ENCODE measurements at regions not wholly inside any gene's neighbourhood (a gene's known extent, or its start where the extent isn't known, plus 50 kb on each side); places are given as distances from the start of the nearest gene placed in this dataset.

- CTCF ChIA-PET: no interaction called here
These were observed 65.6 kb downstream of the SEC61B start for GRCh38 chr9:99287641-99288040.

GRCh38 chr9:99288830-99289229 is 66.7 kb downstream of the SEC61B start:
- ChIA-PET CTCF (no interaction called here), POLR2A (ENCODE audit: low non-redundant PET) (no interaction called here)
- intact Hi-C loops (cut with micrococcal nuclease; ENCODE audit: unreplicated experiment): no loop called here
- Histone ChIP-seq H3K27ac (ENCODE audit: low read depth, low read length, poor library complexity, severe bottlenecking) (no peak overlapping the region), H3K4me3 (ENCODE audit: low read depth, low read length, poor library complexity, severe bottlenecking) (no peak overlapping the region), H3K4me1 (ENCODE audit: insufficient read depth, low read length, poor library complexity, severe bottlenecking) (no peaks in the 10 kb centered on the region), H3K36me3 (ENCODE audit: insufficient read depth, low read length, poor library complexity, severe bottlenecking) (no peaks in the 10 kb centered on the region), H3K9me3 (ENCODE audit: low read depth, low read length, poor library complexity, severe bottlenecking) (no peaks in the 10 kb centered on the region), H3K27me3 (replicated peaks; ENCODE audit: insufficient read depth, low read depth, low read length, poor library complexity) (no peaks in the 10 kb centered on the region)
- TF ChIP-seq EZH2 (IDR thresholded peaks at IDR 0.05; ENCODE audit: borderline replicate concordance, low read depth, low read length, poor library complexity, severe bottlenecking): no peak
- TF ChIP-seq, protein P1, sequence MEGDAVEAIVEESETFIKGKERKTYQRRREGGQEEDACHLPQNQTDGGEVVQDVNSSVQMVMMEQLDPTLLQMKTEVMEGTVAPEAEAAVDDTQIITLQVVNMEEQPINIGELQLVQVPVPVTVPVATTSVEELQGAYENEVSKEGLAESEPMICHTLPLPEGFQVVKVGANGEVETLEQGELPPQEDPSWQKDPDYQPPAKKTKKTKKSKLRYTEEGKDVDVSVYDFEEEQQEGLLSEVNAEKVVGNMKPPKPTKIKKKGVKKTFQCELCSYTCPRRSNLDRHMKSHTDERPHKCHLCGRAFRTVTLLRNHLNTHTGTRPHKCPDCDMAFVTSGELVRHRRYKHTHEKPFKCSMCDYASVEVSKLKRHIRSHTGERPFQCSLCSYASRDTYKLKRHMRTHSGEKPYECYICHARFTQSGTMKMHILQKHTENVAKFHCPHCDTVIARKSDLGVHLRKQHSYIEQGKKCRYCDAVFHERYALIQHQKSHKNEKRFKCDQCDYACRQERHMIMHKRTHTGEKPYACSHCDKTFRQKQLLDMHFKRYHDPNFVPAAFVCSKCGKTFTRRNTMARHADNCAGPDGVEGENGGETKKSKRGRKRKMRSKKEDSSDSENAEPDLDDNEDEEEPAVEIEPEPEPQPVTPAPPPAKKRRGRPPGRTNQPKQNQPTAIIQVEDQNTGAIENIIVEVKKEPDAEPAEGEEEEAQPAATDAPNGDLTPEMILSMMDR (conservative IDR thresholded peaks at IDR 0.05; ENCODE audit: low read depth, low read length): no peak
- DNase-seq (ENCODE audit: low spot score): no peak
- no TSS peak for BruUV-seq (replicated peaks)

More at GRCh38 chr9:99287641-99288040, 65.6 kb downstream of the SEC61B start:
- no TSS peak for BruUV-seq (replicated peaks)
- DNase-seq (ENCODE audit: low spot score): no peak
- Histone ChIP-seq H3K4me3 (ENCODE audit: low read depth, low read length, poor library complexity, severe bottlenecking) (no peak overlapping the region), H3K9me3 (ENCODE audit: low read depth, low read length, poor library complexity, severe bottlenecking) (no peaks in the 10 kb centered on the region), H3K27me3 (replicated peaks; ENCODE audit: insufficient read depth, low read depth, low read length, poor library complexity) (no peaks in the 10 kb centered on the region), H3K4me1 (ENCODE audit: insufficient read depth, low read length, poor library complexity, severe bottlenecking) (no peaks in the 10 kb centered on the region), H3K27ac (ENCODE audit: low read depth, low read length, poor library complexity, severe bottlenecking) (no peak overlapping the region), H3K36me3 (ENCODE audit: insufficient read depth, low read length, poor library complexity, severe bottlenecking) (no peaks in the 10 kb centered on the region)
- POLR2A ChIA-PET (ENCODE audit: low non-redundant PET): no interaction called here
- TF ChIP-seq EZH2 (IDR thresholded peaks at IDR 0.05; ENCODE audit: borderline replicate concordance, low read depth, low read length, poor library complexity, severe bottlenecking): no peak
- TF ChIP-seq, protein P1 (conservative IDR thresholded peaks at IDR 0.05; ENCODE audit: low read depth, low read length): no peak
- intact Hi-C loops (cut with micrococcal nuclease; ENCODE audit: unreplicated experiment): no loop called here

DNA sequence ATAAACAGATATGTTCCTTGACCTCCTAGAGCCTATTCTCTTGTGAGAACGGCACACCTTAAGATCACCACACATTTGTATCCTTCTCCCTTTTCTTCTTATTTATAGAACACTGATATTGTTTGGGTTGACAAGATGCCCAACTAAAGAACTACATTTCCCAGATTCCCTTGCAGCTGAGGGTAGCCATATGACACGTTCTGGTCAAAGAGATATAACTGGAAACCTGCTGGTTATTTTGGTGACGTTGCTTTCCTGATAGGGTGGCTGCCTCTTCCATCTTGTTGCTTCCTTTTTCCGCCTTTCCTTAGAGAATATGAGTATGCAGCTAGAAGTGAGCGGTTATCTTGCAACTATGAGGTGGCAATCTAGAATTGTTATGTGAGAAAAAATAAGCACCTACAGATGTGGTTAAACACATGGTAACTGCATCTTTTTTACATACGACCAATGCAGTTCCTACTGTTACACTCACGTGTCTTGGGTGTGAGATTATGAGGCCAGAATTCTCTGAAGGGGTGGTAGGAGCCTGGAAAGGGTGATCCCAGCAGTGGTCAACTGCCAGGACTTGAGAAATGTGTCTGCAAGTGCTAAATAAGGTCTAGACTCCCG is 72.9 kb downstream of the SEC61B start:
- TF ChIP-seq EZH2 (IDR thresholded peaks at IDR 0.05; ENCODE audit: borderline replicate concordance, low read depth, low read length, poor library complexity, severe bottlenecking): no peak
- TF ChIP-seq, protein P1 (conservative IDR thresholded peaks at IDR 0.05; ENCODE audit: low read depth, low read length): no peak
- H3K36me3 ChIP-seq (ENCODE audit: insufficient read depth, low read length, poor library complexity, severe bottlenecking): no peaks in the 10 kb centered on the region
- no TSS peak for BruUV-seq (replicated peaks)
- intact Hi-C loops (cut with micrococcal nuclease; ENCODE audit: unreplicated experiment): loop anchor here (5.0 kb wide), 1 partner anchor 162 kb away; no protein-coding TSS in a partner anchor
- H3K27me3 ChIP-seq (replicated peaks; ENCODE audit: insufficient read depth, low read depth, low read length, poor library complexity): no peaks in the 10 kb centered on the region
- POLR2A ChIA-PET (ENCODE audit: low non-redundant PET): no interaction called here
- H3K4me3 ChIP-seq (ENCODE audit: low read depth, low read length, poor library complexity, severe bottlenecking): no peak overlapping the region
- H3K9me3 ChIP-seq (ENCODE audit: low read depth, low read length, poor library complexity, severe bottlenecking): no peaks in the 10 kb centered on the region
- no peak overlapping the region for H3K27ac ChIP-seq (ENCODE audit: low read depth, low read length, poor library complexity, severe bottlenecking)
- CTCF ChIA-PET: no interaction called here
- DNase-seq (ENCODE audit: low spot score): peak; percentile 16
- H3K4me1 ChIP-seq (ENCODE audit: insufficient read depth, low read length, poor library complexity, severe bottlenecking): peaks cover 16% of the 10 kb centered on the region

Data from A673 (cell line).